ENCODE measurements at regions not wholly inside any gene's neighbourhood (a gene's known extent, or its start where the extent isn't known, plus 50 kb on each side); places are given as distances from the start of the nearest gene placed in this dataset.
"Not testable (repeated sequence)": the region's sequence is repeated elsewhere in the genome, so short reads cannot be mapped to it uniquely, and the experiment has no call there.

- Mint-ChIP-seq H3K4me1 (ENCODE audit: low read depth) (no peaks in the 10 kb centered on the region), H3K4me3 (no peak overlapping the region), H3K27ac (no peak overlapping the region), H3K9me3 (no peaks in the 10 kb centered on the region), H3K36me3 (ENCODE audit: low read depth) (no peaks in the 10 kb centered on the region), H3K27me3 (ENCODE audit: low read depth) (no peaks in the 10 kb centered on the region)
- DNase-seq (ENCODE audit: low spot score): no peak
Observed at GRCh38 chr5:88058625-88059024, 210.0 kb downstream of the TMEM161B start.

- H3K4me1 Mint-ChIP-seq (ENCODE audit: low read depth); H3K36me3 Mint-ChIP-seq (ENCODE audit: low read depth); H3K27me3 Mint-ChIP-seq (ENCODE audit: low read depth): not testable (repeated sequence)
Observed at GRCh38 chr5:88052468-88052867, 216.2 kb downstream of the TMEM161B start.

GRCh38 chr5:88051148-88051547, 217.5 kb downstream of the TMEM161B start:
- no peaks in the 10 kb centered on the region for H3K4me1 Mint-ChIP-seq (ENCODE audit: low read depth)
- H3K27ac Mint-ChIP-seq: no peak overlapping the region
- no peaks in the 10 kb centered on the region for H3K9me3 Mint-ChIP-seq
- no peak overlapping the region for H3K4me3 Mint-ChIP-seq
- DNase-seq (ENCODE audit: low spot score): no peak
- H3K36me3 Mint-ChIP-seq (ENCODE audit: low read depth): no peaks in the 10 kb centered on the region
- H3K27me3 Mint-ChIP-seq (ENCODE audit: low read depth): no peaks in the 10 kb centered on the region

More at GRCh38 chr5:88052468-88052867, 216.2 kb downstream of the TMEM161B start:
- not testable (repeated sequence) for DNase-seq (ENCODE audit: low spot score); H3K27ac Mint-ChIP-seq; H3K4me3 Mint-ChIP-seq; H3K9me3 Mint-ChIP-seq

- no peaks in the 10 kb centered on the region for H3K36me3 Mint-ChIP-seq (ENCODE audit: low read depth)
- no peaks in the 10 kb centered on the region for H3K4me1 Mint-ChIP-seq (ENCODE audit: low read depth)
- H3K9me3 Mint-ChIP-seq: no peaks in the 10 kb centered on the region
- H3K4me3 Mint-ChIP-seq: no peak overlapping the region
- no peaks in the 10 kb centered on the region for H3K27me3 Mint-ChIP-seq (ENCODE audit: low read depth)
- H3K27ac Mint-ChIP-seq: no peak overlapping the region
- no peak for DNase-seq (ENCODE audit: low spot score)
Observed at GRCh38 chr5:88049737-88050136, 218.9 kb downstream of the TMEM161B start.

GRCh38 chr5:88049156-88049555, 219.5 kb downstream of the TMEM161B start:
- no peak overlapping the region for H3K27ac Mint-ChIP-seq
- H3K4me1 Mint-ChIP-seq (ENCODE audit: low read depth): no peaks in the 10 kb centered on the region
- H3K9me3 Mint-ChIP-seq: no peaks in the 10 kb centered on the region
- H3K4me3 Mint-ChIP-seq: no peak overlapping the region
- DNase-seq (ENCODE audit: low spot score): no peak
- no peaks in the 10 kb centered on the region for H3K36me3 Mint-ChIP-seq (ENCODE audit: low read depth)
- H3K27me3 Mint-ChIP-seq (ENCODE audit: low read depth): no peaks in the 10 kb centered on the region

- Mint-ChIP-seq H3K9me3 (no peaks in the 10 kb centered on the region), H3K27ac (no peak overlapping the region), H3K4me1 (ENCODE audit: low read depth) (no peaks in the 10 kb centered on the region), H3K36me3 (ENCODE audit: low read depth) (no peaks in the 10 kb centered on the region), H3K27me3 (ENCODE audit: low read depth) (no peaks in the 10 kb centered on the region), H3K4me3 (no peak overlapping the region)
- DNase-seq (ENCODE audit: low spot score): no peak
Observed at GRCh38 chr5:88045931-88046461, 222.6 kb downstream of the TMEM161B start.

GRCh38 chr5:88045165-88045564, 223.5 kb downstream of the TMEM161B start:
- H3K27me3 Mint-ChIP-seq (ENCODE audit: low read depth): no peaks in the 10 kb centered on the region

GRCh38 chr5:88034520-88034919, 234.1 kb downstream of the TMEM161B start:
- Mint-ChIP-seq H3K36me3 (ENCODE audit: low read depth) (no peaks in the 10 kb centered on the region), H3K27me3 (ENCODE audit: low read depth) (no peaks in the 10 kb centered on the region)
- no peak for DNase-seq (ENCODE audit: low spot score)

More at GRCh38 chr5:88045165-88045564, 223.5 kb downstream of the TMEM161B start:
- H3K4me1 Mint-ChIP-seq (ENCODE audit: low read depth): no peaks in the 10 kb centered on the region
- H3K27ac Mint-ChIP-seq: no peak overlapping the region
- peaks cover under 1% of the 10 kb centered on the region for H3K9me3 Mint-ChIP-seq
- DNase-seq (ENCODE audit: low spot score): no peak
- H3K4me3 Mint-ChIP-seq: no peak overlapping the region
- no peaks in the 10 kb centered on the region for H3K36me3 Mint-ChIP-seq (ENCODE audit: low read depth)

GRCh38 chr5:88033191-88033590, 235.5 kb downstream of the TMEM161B start:
- no peaks in the 10 kb centered on the region for H3K9me3 Mint-ChIP-seq
- no peaks in the 10 kb centered on the region for H3K36me3 Mint-ChIP-seq (ENCODE audit: low read depth)
- H3K4me3 Mint-ChIP-seq: no peak overlapping the region
- DNase-seq (ENCODE audit: low spot score): no peak
- H3K4me1 Mint-ChIP-seq (ENCODE audit: low read depth): no peaks in the 10 kb centered on the region
- no peak overlapping the region for H3K27ac Mint-ChIP-seq
- H3K27me3 Mint-ChIP-seq (ENCODE audit: low read depth): no peaks in the 10 kb centered on the region

More at GRCh38 chr5:88034520-88034919, 234.1 kb downstream of the TMEM161B start:
- no peak overlapping the region for H3K27ac Mint-ChIP-seq
- no peaks in the 10 kb centered on the region for H3K4me1 Mint-ChIP-seq (ENCODE audit: low read depth)
- H3K9me3 Mint-ChIP-seq: no peaks in the 10 kb centered on the region
- H3K4me3 Mint-ChIP-seq: no peak overlapping the region

GRCh38 chr5:88029011-88029410, 239.6 kb downstream of the TMEM161B start:
- no peak overlapping the region for H3K4me3 Mint-ChIP-seq
- no peaks in the 10 kb centered on the region for H3K36me3 Mint-ChIP-seq (ENCODE audit: low read depth)
- H3K9me3 Mint-ChIP-seq: no peaks in the 10 kb centered on the region
- no peaks in the 10 kb centered on the region for H3K4me1 Mint-ChIP-seq (ENCODE audit: low read depth)
- DNase-seq (ENCODE audit: low spot score): no peak
- H3K27ac Mint-ChIP-seq: no peak overlapping the region
- H3K27me3 Mint-ChIP-seq (ENCODE audit: low read depth): no peaks in the 10 kb centered on the region

- Mint-ChIP-seq H3K4me1 (ENCODE audit: low read depth) (no peaks in the 10 kb centered on the region), H3K4me3 (no peak overlapping the region), H3K27me3 (ENCODE audit: low read depth) (no peaks in the 10 kb centered on the region), H3K9me3 (no peaks in the 10 kb centered on the region), H3K36me3 (ENCODE audit: low read depth) (no peaks in the 10 kb centered on the region), H3K27ac (no peak overlapping the region)
- no peak for DNase-seq (ENCODE audit: low spot score)
Observed at GRCh38 chr5:88021141-88021540, 247.5 kb downstream of the TMEM161B start.

- not testable (repeated sequence) for H3K27ac Mint-ChIP-seq
Observed at GRCh38 chr5:88014984-88015383, 253.7 kb downstream of the TMEM161B start.

GRCh38 chr5:88000877-88001276, 267.8 kb downstream of the TMEM161B start:
- no peak for DNase-seq (ENCODE audit: low spot score)
- H3K4me3 Mint-ChIP-seq: no peak overlapping the region
- H3K27ac Mint-ChIP-seq: no peak overlapping the region
- no peaks in the 10 kb centered on the region for H3K4me1 Mint-ChIP-seq (ENCODE audit: low read depth)
- H3K27me3 Mint-ChIP-seq (ENCODE audit: low read depth): no peaks in the 10 kb centered on the region
- no peaks in the 10 kb centered on the region for H3K36me3 Mint-ChIP-seq (ENCODE audit: low read depth)
- H3K9me3 Mint-ChIP-seq: peaks cover 10% of the 10 kb centered on the region

More at GRCh38 chr5:88014984-88015383, 253.7 kb downstream of the TMEM161B start:
- not testable (repeated sequence) for H3K36me3 Mint-ChIP-seq (ENCODE audit: low read depth); H3K4me1 Mint-ChIP-seq (ENCODE audit: low read depth); H3K27me3 Mint-ChIP-seq (ENCODE audit: low read depth); H3K9me3 Mint-ChIP-seq; DNase-seq (ENCODE audit: low spot score); H3K4me3 Mint-ChIP-seq

- no peak overlapping the region for H3K27ac Mint-ChIP-seq
- H3K27me3 Mint-ChIP-seq (ENCODE audit: low read depth): no peaks in the 10 kb centered on the region
- no peak overlapping the region for H3K4me3 Mint-ChIP-seq
- H3K36me3 Mint-ChIP-seq (ENCODE audit: low read depth): no peaks in the 10 kb centered on the region
- no peaks in the 10 kb centered on the region for H3K4me1 Mint-ChIP-seq (ENCODE audit: low read depth)
- peaks cover 10% of the 10 kb centered on the region for H3K9me3 Mint-ChIP-seq
- DNase-seq (ENCODE audit: low spot score): no peak
Observed at GRCh38 chr5:87997662-87998061, 271.0 kb downstream of the TMEM161B start.

GRCh38 chr5:87966213-87966612, 302.4 kb downstream of the TMEM161B start:
- no peak overlapping the region for H3K4me3 Mint-ChIP-seq
- H3K9me3 Mint-ChIP-seq: no peaks in the 10 kb centered on the region
- H3K36me3 Mint-ChIP-seq (ENCODE audit: low read depth): no peaks in the 10 kb centered on the region
- no peaks in the 10 kb centered on the region for H3K4me1 Mint-ChIP-seq (ENCODE audit: low read depth)
- DNase-seq (ENCODE audit: low spot score): no peak
- no peaks in the 10 kb centered on the region for H3K27me3 Mint-ChIP-seq (ENCODE audit: low read depth)
- H3K27ac Mint-ChIP-seq: no peak overlapping the region

Measured in T-helper 2 cell treated with Interferon-gamma antibody and Interleukin-4, amounts not matched to agents 5 μg/mL and 100 μg/mL, for 36 hours (primary cell).